Gastroesophageal sphincter (tissue), 4 donors: ENCODE measurements at regions not wholly inside any gene's neighbourhood (a gene's known extent, or its start where the extent isn't known, plus 50 kb on each side); places are given as distances from the start of the nearest gene placed in this dataset.
"Not testable (repeated sequence)": the region's sequence is repeated elsewhere in the genome, so short reads cannot be mapped to it uniquely, and the experiment has no call there.

ENCODE experiments used
- ATAC-seq: fragments of 150-250 bp; one replicate; pipeline ENCODE4 v1.9.1; 2016; ENCODE audit warnings: mild to moderate bottlenecking, moderate library complexity
- H3K27ac ChIP-seq, 4 donors: fragments of 200-600 bp; sonication (generic) in 3 of 4; 1 replicate in 3 of 4; 2 replicates in 1 of 4; pipeline ENCODE4 v1.5.1; 2016 to 2019
- H3K27me3 ChIP-seq: fragments of 200-600 bp; sonication (generic); one replicate; pipeline ENCODE4 v1.5.1; 2019
- H3K36me3 ChIP-seq, 2 donors: fragments of 200-600 bp; sonication (generic); one replicate each; pipeline ENCODE4 v1.5.1; 2019; ENCODE audit warnings: control low read depth in 1 of 2
- H3K4me1 ChIP-seq, 3 donors: fragments of 200-600 bp; sonication (generic); 1 replicate in 2 of 3; 2 replicates in 1 of 3; pipeline ENCODE4 v1.5.1; 2016 to 2019; ENCODE audit warnings: control low read depth in 2 of 3
- H3K4me3 ChIP-seq, 2 donors: fragments of 200-600 bp; sonication (generic); one replicate each; pipeline ENCODE4 v1.5.1; 2019; ENCODE audit warnings: mild to moderate bottlenecking in 1 of 2, moderate library complexity in 1 of 2
- H3K9me3 ChIP-seq, 3 donors: fragments of 200-600 bp; sonication (generic); one replicate each; pipeline ENCODE4 v1.5.1; 2017 to 2019; ENCODE audit warnings: control low read depth in 2 of 3
- CTCF ChIP-seq, 4 experiments: fragments of 200-600 bp in 2 of 4; fragments of 450-650 bp in 2 of 4; sonication (generic) in 1 of 4; IDR thresholded peaks; one replicate each; pipeline ENCODE4 v1.5.1; 2017 to 2019; ENCODE audit warnings: antibody characterized with exemption in 4 of 4, mild to moderate bottlenecking in 2 of 4, moderate library complexity in 2 of 4
- EP300 ChIP-seq: sonication (generic); formaldehyde crosslinking; IDR thresholded peaks from one replicate; pipeline ENCODE4 v1.6.1; 2017; ENCODE audit warnings: antibody characterized with exemption, mild to moderate bottlenecking
- POLR2A ChIP-seq, 2 donors: fragments of 450-650 bp; IDR thresholded peaks; one replicate each; pipeline ENCODE4 v1.6.1; 2017; ENCODE audit warnings: antibody characterized with exemption in 2 of 2, mild to moderate bottlenecking in 2 of 2, moderate library complexity in 1 of 2
- POLR2AphosphoS5 ChIP-seq: sonication (generic); formaldehyde crosslinking; IDR thresholded peaks from one replicate; pipeline ENCODE4 v1.6.1; 2017; ENCODE audit warnings: antibody characterized with exemption
- WGBS, 2 donors: methylation state at CpG; one replicate each; pipeline ENCODE4 v1.1.5; 2018; ENCODE audit warnings: low coverage in 1 of 2; 5-methylcytosine and 5-hydroxymethylcytosine counted together

- Histone ChIP-seq H3K4me3 (no peak overlapping the region), H3K4me1 (no peaks in the 10 kb centered on the region), H3K27me3 (no peaks in the 10 kb centered on the region), H3K9me3 (no peaks in the 10 kb centered on the region), H3K36me3 (no peaks in the 10 kb centered on the region), H3K27ac (no peak overlapping the region)
- WGBS, 2 donors: 35 to 59% methylated on average over 3 of the region's 3 CpGs
- ATAC-seq: no peak
- TF ChIP-seq EP300 (no peak), POLR2AphosphoS5 (no peak), CTCF (IDR thresholded peaks at IDR 0.05) (no peak), POLR2A (IDR thresholded peaks at IDR 0.05) (no peak)
Measured at GRCh38 chr18:67133669-67134068, 382.9 kb downstream of the DSEL start.

- TF ChIP-seq EP300: no peak
- no peak for ATAC-seq
- H3K4me3 ChIP-seq: no peak overlapping the region
- no peaks in the 10 kb centered on the region for H3K4me1 ChIP-seq
- no peaks in the 10 kb centered on the region for H3K9me3 ChIP-seq
- H3K27ac ChIP-seq: no peak overlapping the region
- 50 to 62% methylated on average over 2 of the region's 2 CpGs for WGBS, 2 donors
- H3K27me3 ChIP-seq: no peaks in the 10 kb centered on the region
- H3K36me3 ChIP-seq: no peaks in the 10 kb centered on the region
Measured at GRCh38 chr18:67132919-67133318, 383.6 kb downstream of the DSEL start.

- H3K4me3 ChIP-seq: no peak overlapping the region
- 56 to 91% methylated on average over 1 of the region's 1 CpG for WGBS, 2 donors
- no peaks in the 10 kb centered on the region for H3K4me1 ChIP-seq
- H3K36me3 ChIP-seq: no peaks in the 10 kb centered on the region
- H3K27me3 ChIP-seq: no peaks in the 10 kb centered on the region
- ATAC-seq: no peak
- H3K27ac ChIP-seq: no peak overlapping the region
- no peaks in the 10 kb centered on the region for H3K9me3 ChIP-seq
- TF ChIP-seq EP300: no peak
- no peak for TF ChIP-seq POLR2A (IDR thresholded peaks at IDR 0.05)
- TF ChIP-seq CTCF (IDR thresholded peaks at IDR 0.05): no peak
- TF ChIP-seq POLR2AphosphoS5: no peak
Measured at GRCh38 chr18:67131498-67131897, 385.0 kb downstream of the DSEL start.

- WGBS, 2 donors: no CpG with 5 or more reads among the region's 32 CpGs
- not testable (repeated sequence) for ATAC-seq, H3K9me3 ChIP-seq, H3K27me3 ChIP-seq, H3K36me3 ChIP-seq, H3K4me3 ChIP-seq, H3K4me1 ChIP-seq, H3K27ac ChIP-seq
Measured at GRCh38 chr18:67126751-67127150, 389.8 kb downstream of the DSEL start.

- TF ChIP-seq POLR2A (IDR thresholded peaks at IDR 0.05): no peak
- no peak for TF ChIP-seq POLR2AphosphoS5
- TF ChIP-seq CTCF (IDR thresholded peaks at IDR 0.05): no peak
- TF ChIP-seq EP300: no peak
- H3K4me1 ChIP-seq: no peaks in the 10 kb centered on the region
- no peaks in the 10 kb centered on the region for H3K9me3 ChIP-seq
- no peaks in the 10 kb centered on the region for H3K36me3 ChIP-seq
- H3K27ac ChIP-seq: no peak overlapping the region
- ATAC-seq: no peak
- no peak overlapping the region for H3K4me3 ChIP-seq
- 75 to 80% methylated on average over 1 of the region's 1 CpG for WGBS, 2 donors
- peaks cover 6% of the 10 kb centered on the region for H3K27me3 ChIP-seq
Measured at GRCh38 chr18:67123901-67124300, 392.6 kb downstream of the DSEL start.

GRCh38 chr18:67117804-67118203 is 398.7 kb downstream of the DSEL start:
- Histone ChIP-seq H3K27me3 (peaks cover 7% of the 10 kb centered on the region), H3K4me1 (no peaks in the 10 kb centered on the region), H3K36me3 (no peaks in the 10 kb centered on the region), H3K27ac (no peak overlapping the region), H3K4me3 (no peak overlapping the region), H3K9me3 (no peaks in the 10 kb centered on the region)
- TF ChIP-seq EP300 (no peak), CTCF (IDR thresholded peaks at IDR 0.05) (no peak), POLR2AphosphoS5 (no peak), POLR2A (IDR thresholded peaks at IDR 0.05) (no peak)
- no peak for ATAC-seq
